ENCODE measurements at regions not wholly inside any gene's neighbourhood (a gene's known extent, or its start where the extent isn't known, plus 50 kb on each side); places are given as distances from the start of the nearest gene placed in this dataset.

DNA sequence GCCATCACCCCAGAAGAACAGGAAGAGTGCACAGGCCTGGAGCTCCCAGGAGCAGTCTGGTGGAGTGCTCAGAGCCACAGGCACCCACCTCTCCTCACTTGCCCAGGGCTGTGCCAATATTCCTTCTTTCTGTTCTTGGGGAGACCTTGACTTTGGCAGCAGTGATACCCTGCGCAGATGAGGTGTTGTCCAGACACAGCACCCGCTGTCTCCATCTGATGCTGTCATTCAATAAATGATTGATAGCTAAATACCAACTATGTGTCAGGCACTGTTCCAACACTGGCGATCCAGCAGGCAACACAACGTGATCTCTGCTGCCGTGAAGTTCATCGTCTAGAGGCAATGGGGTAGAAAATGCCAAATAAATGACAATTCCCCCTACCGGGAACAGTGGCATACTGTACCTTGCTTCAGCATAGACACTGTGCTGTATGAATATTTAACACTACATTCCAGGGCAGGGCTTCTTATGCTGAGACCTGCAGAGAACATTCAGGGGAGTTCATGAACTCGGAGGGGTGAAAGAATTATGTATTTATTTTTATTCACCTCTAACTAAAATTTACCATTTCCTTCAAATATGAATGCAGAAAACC, 320.5 kb upstream of the NCKAP5 start:
- Histone ChIP-seq H3K4me3 (ENCODE audit: insufficient read depth, low read depth, low read length) (no peak overlapping the region), H2BK20ac (ENCODE audit: low read depth, low read length) (peak overlapping the region; percentile 89), H2BK5ac (ENCODE audit: low read depth, low read length, poor library complexity, severe bottlenecking) (no peak overlapping the region), H4K20me1 (ENCODE audit: insufficient read depth, low read length) (no peaks in the 10 kb centered on the region), H3K27ac (ENCODE audit: insufficient read depth, low read length) (no peak overlapping the region; the same call in 1 of the 2 replicates), H3K18ac (ENCODE audit: low read depth, low read length) (peak overlapping the region; percentile 95), H3K4me2 (ENCODE audit: low read depth, low read length) (no peak overlapping the region), H3K27me3 (ENCODE audit: control insufficient read depth, insufficient read depth, low read length) (peaks cover 3% of the 10 kb centered on the region), H3K4ac (ENCODE audit: low read depth, low read length) (peak overlapping the region; percentile 52), H2BK120ac (ENCODE audit: low read depth, low read length) (peak overlapping the region; percentile 97), H3K36me3 (ENCODE audit: control insufficient read depth, insufficient read depth, low read length) (no peaks in the 10 kb centered on the region), H2BK15ac (ENCODE audit: low read depth, low read length) (peak overlapping the region; percentile 49; the same call in 1 of the 3 replicates), H3K23ac (ENCODE audit: low read depth, low read length) (no peak overlapping the region), H2AK9ac (replicated peaks; ENCODE audit: low read depth, low read length, poor library complexity) (no peak overlapping the region), H3K79me1 (ENCODE audit: low read depth in 1 of 2, low read length in 2 of 2) (no peaks in the 10 kb centered on the region), H4K91ac (ENCODE audit: insufficient read depth, low read depth, low read length) (peak overlapping the region; percentile 43; the same call in 1 of the 2 replicates), H3K56ac (ENCODE audit: extremely low read depth, insufficient read depth, low read length) (no peak overlapping the region), H3K4me1 (ENCODE audit: control insufficient read depth, insufficient read depth, low read length) (peaks cover 22% of the 10 kb centered on the region), H2AK5ac (ENCODE audit: low read depth, low read length) (peak overlapping the region; percentile 74), H4K5ac (ENCODE audit: low read depth, low read length) (peak overlapping the region; percentile 60), H2AFZ (replicated peaks; ENCODE audit: low read length, poor library complexity) (no peak overlapping the region), H4K8ac (ENCODE audit: low read depth in 2 of 2, low read length in 2 of 2) (peak overlapping the region in 1 of 2 experiments; percentile 24; a peak in 1 of 4 replicates), H3K9me3 (ENCODE audit: control insufficient read depth, insufficient read depth, low read length) (peaks cover 5% of the 10 kb centered on the region), H3K9me1 (ENCODE audit: insufficient read depth, low read length) (peaks cover 8% of the 10 kb centered on the region; the same call in 1 of the 2 replicates), H3K14ac (replicated peaks; ENCODE audit: low read depth, low read length) (peak overlapping the region; percentile 25; the same call in 1 of the 2 replicates), H3K9ac (ENCODE audit: low read depth, low read length) (no peak overlapping the region)
- ATAC-seq (ENCODE audit: low read depth), result no peak
- WGBS, 2 experiments (ENCODE audit: extremely low coverage in 2 of 2, insufficient read length in 1 of 2), result no CpG with 5 or more reads among the region's 8 CpGs
- ChIA-PET CTCF (interaction anchor here (0.6 kb wide), 1 partner anchor 486 kb away, joined by 3 read pairs; no protein-coding TSS in a partner anchor), POLR2A (ENCODE audit: unreplicated experiment) (no interaction called here)
- intact Hi-C loops (cut with micrococcal nuclease), result loop anchor here (5.0 to 10.0 kb wide), 2 partner anchors 319 to 486 kb away; no protein-coding TSS in a partner anchor
- in situ Hi-C loops (cut with MboI; ENCODE audit: low sequenced_read_pairs), result loop anchor here (10.0 to 25.0 kb wide), 4 partner anchors 349 to 1024 kb away; partner anchors contain the start of gene CCNT2
- dilution Hi-C loops (cut with HindIII; ENCODE audit: low sequenced_read_pairs, unreplicated experiment), result no loop called here
- BruUV-seq (replicated peaks), result no TSS peak
- no peak for DNase-seq
- TF ChIP-seq CEBPB (IDR thresholded peaks at IDR 0.05; ENCODE audit: low read depth, low read length) (no peak), MAFK (IDR thresholded peaks at IDR 0.05; ENCODE audit: low read depth, low read length) (no peak), CTCF (conservative IDR thresholded peaks at IDR 0.05; ENCODE audit: low read depth, low read length) (no peak), MXI1 (IDR thresholded peaks at IDR 0.05; ENCODE audit: borderline replicate concordance, low read depth, low read length) (no peak), RAD21 (IDR thresholded peaks at IDR 0.05; ENCODE audit: low read length) (no peak), RFX5 (IDR thresholded peaks at IDR 0.05; ENCODE audit: low read depth, low read length) (no peak), POLR2A (IDR thresholded peaks at IDR 0.05; ENCODE audit: low read depth, low read length) (no peak), NFE2L2 (IDR thresholded peaks at IDR 0.05; ENCODE audit: low read depth, low read length) (no peak), FOS (IDR thresholded peaks at IDR 0.05; ENCODE audit: low read depth, low read length) (no peak), BHLHE40 (IDR thresholded peaks at IDR 0.05; ENCODE audit: low read depth, low read length) (no peak), ELK1 (IDR thresholded peaks at IDR 0.05; ENCODE audit: borderline replicate concordance, low read depth, low read length) (no peak), SMC3 (IDR thresholded peaks at IDR 0.05; ENCODE audit: low read depth, low read length) (no peak), RCOR1 (IDR thresholded peaks at IDR 0.05; ENCODE audit: insufficient replicate concordance, low read length) (no peak), CHD1 (IDR thresholded peaks at IDR 0.05; ENCODE audit: low read depth, low read length) (no peak)
- TF ChIP-seq, protein P1, sequence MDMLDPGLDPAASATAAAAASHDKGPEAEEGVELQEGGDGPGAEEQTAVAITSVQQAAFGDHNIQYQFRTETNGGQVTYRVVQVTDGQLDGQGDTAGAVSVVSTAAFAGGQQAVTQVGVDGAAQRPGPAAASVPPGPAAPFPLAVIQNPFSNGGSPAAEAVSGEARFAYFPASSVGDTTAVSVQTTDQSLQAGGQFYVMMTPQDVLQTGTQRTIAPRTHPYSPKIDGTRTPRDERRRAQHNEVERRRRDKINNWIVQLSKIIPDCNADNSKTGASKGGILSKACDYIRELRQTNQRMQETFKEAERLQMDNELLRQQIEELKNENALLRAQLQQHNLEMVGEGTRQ (IDR thresholded peaks at IDR 0.05; ENCODE audit: low read depth, low read length), result no peak
